Mucosa of gallbladder (tissue), 1 donor: ENCODE measurements at regions not wholly inside any gene's neighbourhood (a gene's known extent, or its start where the extent isn't known, plus 50 kb on each side); places are given as distances from the start of the nearest gene placed in this dataset.

Experiments used
- DNase-seq: peaks from one replicate; pipeline ENCODE4 v3.0.0-alpha.2; 2020; ENCODE audit warnings: low spot score
- donor health status: DM: no; HTN: no; CAD: no.

- no peak for DNase-seq
These were observed 208.4 kb downstream of the GASK1B start for GRCh38 chr4:157964463-157964862.

- DNase-seq, result no peak
These were observed 211.4 kb downstream of the GASK1B start for GRCh38 chr4:157961229-157961990.

- no peak for DNase-seq
These were observed 214.9 kb downstream of the GASK1B start for GRCh38 chr4:157957905-157958304.

- DNase-seq, result no peak
These were observed 230.8 kb downstream of the GASK1B start for GRCh38 chr4:157942017-157942416.

- no peak for DNase-seq
These were observed 238.7 kb downstream of the GASK1B start for GRCh38 chr4:157934151-157934550.

GRCh38 chr4:157932936-157933335 is 239.9 kb downstream of the GASK1B start:
- no peak for DNase-seq

GRCh38 chr4:157929486-157929885 is 243.3 kb downstream of the GASK1B start:
- no peak for DNase-seq

GRCh38 chr4:157918036-157918832 is 254.6 kb downstream of the GASK1B start:
- no peak for DNase-seq

GRCh38 chr4:157912212-157912611 is 260.6 kb downstream of the GASK1B start:
- no peak for DNase-seq

GRCh38 chr4:157911662-157912061 is 261.2 kb downstream of the GASK1B start:
- no peak for DNase-seq

GRCh38 chr4:157908691-157909090 is 264.1 kb downstream of the GASK1B start:
- no peak for DNase-seq

- no peak for DNase-seq
These were observed 264.8 kb downstream of the GASK1B start for GRCh38 chr4:157908031-157908430.

- no peak for DNase-seq
These were observed 265.4 kb downstream of the GASK1B start for GRCh38 chr4:157907226-157907946.

- no peak for DNase-seq
These were observed 273.8 kb downstream of the GASK1B start for GRCh38 chr4:157898836-157899605.

- no peak for DNase-seq
These were observed 274.9 kb downstream of the GASK1B start for GRCh38 chr4:157897855-157898370.

- no peak for DNase-seq
These were observed 276.1 kb downstream of the GASK1B start for GRCh38 chr4:157896726-157897125.

GRCh38 chr4:157895205-157895604 is 277.6 kb downstream of the GASK1B start:
- no peak for DNase-seq

GRCh38 chr4:157889788-157890187 is 283.0 kb downstream of the GASK1B start:
- no peak for DNase-seq

GRCh38 chr4:157888281-157888680 is 284.5 kb downstream of the GASK1B start:
- DNase-seq, result no peak

- no peak for DNase-seq
These were observed 285.5 kb downstream of the GASK1B start for GRCh38 chr4:157887316-157887715.

GRCh38 chr4:157886645-157887044 is 286.2 kb downstream of the GASK1B start:
- DNase-seq, result no peak
